SK-N-MC (cell line): ENCODE measurements at regions not wholly inside any gene's neighbourhood (a gene's known extent, or its start where the extent isn't known, plus 50 kb on each side); places are given as distances from the start of the nearest gene placed in this dataset.

Experiments
- EZH2 ChIP-seq: fragments of 200-600 bp; sonication (generic); IDR thresholded peaks from one replicate; pipeline ENCODE4 v1.6.1; 2017; ENCODE audit warnings: antibody characterized with exemption
- FOXP2 ChIP-seq: optimal IDR thresholded peaks from 2 replicates; pipeline ENCODE3; 2011; ENCODE audit warnings: mild to moderate bottlenecking, moderate library complexity; ENCODE audit not compliant: insufficient read depth; ENCODE audit errors: extremely low read length, control extremely low read depth
- POLR2AphosphoS5 ChIP-seq: IDR thresholded peaks from 2 replicates; pipeline ENCODE4 v1.6.1; 2012; ENCODE audit warnings: mild to moderate bottlenecking, low read depth, low read length, borderline replicate concordance

- TF ChIP-seq EZH2 (no peak), POLR2AphosphoS5 (no peak), FOXP2 (no peak)
These were observed 285.5 kb downstream of the TCF7L2 start for GRCh38 chr10:113235508-113235907.
